Keratinocyte (primary cell): ENCODE measurements at regions not wholly inside any gene's neighbourhood (a gene's known extent, or its start where the extent isn't known, plus 50 kb on each side); places are given as distances from the start of the nearest gene placed in this dataset.

Experiments used
- EZH2 ChIP-seq: IDR thresholded peaks from one replicate; pipeline ENCODE4 v1.6.1; 2012; ENCODE audit warnings: inconsistent platforms, mild to moderate bottlenecking, low read length, moderate library complexity
- TF ChIP-seq, protein P1 (sequence below), 3 experiments: IDR thresholded peaks in 1 of 3; conservative IDR thresholded peaks in 1 of 3; optimal IDR thresholded peaks in 1 of 3; 2 replicates in 2 of 3; 3 replicates in 1 of 3; pipeline versions ENCODE3 to v1.5.1; 2011; ENCODE audit warnings: low read length in 3 of 3, mild to moderate bottlenecking in 3 of 3, moderate library complexity in 2 of 3, control low read depth in 1 of 3, inconsistent platforms in 1 of 3; ENCODE audit not compliant: insufficient read depth in 2 of 3; ENCODE audit errors: extremely low read depth in 1 of 3

DNA sequence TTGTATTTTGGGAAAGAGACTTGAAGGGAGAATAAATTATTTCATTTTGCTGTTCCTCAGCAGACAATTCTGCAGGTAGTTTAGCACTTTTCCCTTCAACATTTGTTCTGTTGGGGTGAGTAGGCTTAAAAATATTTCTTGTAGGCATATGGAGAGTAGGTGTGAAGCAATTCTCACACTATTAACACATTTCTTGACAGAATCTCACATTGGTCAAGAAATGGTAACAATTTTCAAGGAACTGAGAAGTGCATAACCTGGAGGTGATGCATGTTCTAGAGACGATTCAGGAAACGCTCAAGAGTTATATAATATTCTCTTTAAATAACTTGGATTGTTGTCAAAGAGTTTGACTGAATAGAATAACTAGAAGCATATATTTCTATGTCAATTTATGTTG lies 658.2 kb downstream of the STIM2 start:
- TF ChIP-seq, protein P1, sequence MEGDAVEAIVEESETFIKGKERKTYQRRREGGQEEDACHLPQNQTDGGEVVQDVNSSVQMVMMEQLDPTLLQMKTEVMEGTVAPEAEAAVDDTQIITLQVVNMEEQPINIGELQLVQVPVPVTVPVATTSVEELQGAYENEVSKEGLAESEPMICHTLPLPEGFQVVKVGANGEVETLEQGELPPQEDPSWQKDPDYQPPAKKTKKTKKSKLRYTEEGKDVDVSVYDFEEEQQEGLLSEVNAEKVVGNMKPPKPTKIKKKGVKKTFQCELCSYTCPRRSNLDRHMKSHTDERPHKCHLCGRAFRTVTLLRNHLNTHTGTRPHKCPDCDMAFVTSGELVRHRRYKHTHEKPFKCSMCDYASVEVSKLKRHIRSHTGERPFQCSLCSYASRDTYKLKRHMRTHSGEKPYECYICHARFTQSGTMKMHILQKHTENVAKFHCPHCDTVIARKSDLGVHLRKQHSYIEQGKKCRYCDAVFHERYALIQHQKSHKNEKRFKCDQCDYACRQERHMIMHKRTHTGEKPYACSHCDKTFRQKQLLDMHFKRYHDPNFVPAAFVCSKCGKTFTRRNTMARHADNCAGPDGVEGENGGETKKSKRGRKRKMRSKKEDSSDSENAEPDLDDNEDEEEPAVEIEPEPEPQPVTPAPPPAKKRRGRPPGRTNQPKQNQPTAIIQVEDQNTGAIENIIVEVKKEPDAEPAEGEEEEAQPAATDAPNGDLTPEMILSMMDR (optimal IDR thresholded peaks at IDR 0.05 in 1 of 3, IDR thresholded peaks at IDR 0.05 in 1 of 3, conservative IDR thresholded peaks at IDR 0.05 in 1 of 3; ENCODE audit: extremely low read depth in 1 of 3, insufficient read depth in 2 of 3, low read length in 3 of 3) = no peak
- no peak for TF ChIP-seq EZH2
